ENCODE measurements at regions not wholly inside any gene's neighbourhood (a gene's known extent, or its start where the extent isn't known, plus 50 kb on each side); places are given as distances from the start of the nearest gene placed in this dataset.

GRCh38 chr7:15855525-15856109 lies 169.1 kb upstream of the MEOX2 start:
- TF ChIP-seq, protein P1, sequence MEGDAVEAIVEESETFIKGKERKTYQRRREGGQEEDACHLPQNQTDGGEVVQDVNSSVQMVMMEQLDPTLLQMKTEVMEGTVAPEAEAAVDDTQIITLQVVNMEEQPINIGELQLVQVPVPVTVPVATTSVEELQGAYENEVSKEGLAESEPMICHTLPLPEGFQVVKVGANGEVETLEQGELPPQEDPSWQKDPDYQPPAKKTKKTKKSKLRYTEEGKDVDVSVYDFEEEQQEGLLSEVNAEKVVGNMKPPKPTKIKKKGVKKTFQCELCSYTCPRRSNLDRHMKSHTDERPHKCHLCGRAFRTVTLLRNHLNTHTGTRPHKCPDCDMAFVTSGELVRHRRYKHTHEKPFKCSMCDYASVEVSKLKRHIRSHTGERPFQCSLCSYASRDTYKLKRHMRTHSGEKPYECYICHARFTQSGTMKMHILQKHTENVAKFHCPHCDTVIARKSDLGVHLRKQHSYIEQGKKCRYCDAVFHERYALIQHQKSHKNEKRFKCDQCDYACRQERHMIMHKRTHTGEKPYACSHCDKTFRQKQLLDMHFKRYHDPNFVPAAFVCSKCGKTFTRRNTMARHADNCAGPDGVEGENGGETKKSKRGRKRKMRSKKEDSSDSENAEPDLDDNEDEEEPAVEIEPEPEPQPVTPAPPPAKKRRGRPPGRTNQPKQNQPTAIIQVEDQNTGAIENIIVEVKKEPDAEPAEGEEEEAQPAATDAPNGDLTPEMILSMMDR (IDR thresholded peaks at IDR 0.05), result no peak
- no peak for TF ChIP-seq POLR2A (IDR thresholded peaks at IDR 0.05)

All from thyroid gland (tissue), 4 donors.